ENCODE measurements at regions not wholly inside any gene's neighbourhood (a gene's known extent, or its start where the extent isn't known, plus 50 kb on each side); places are given as distances from the start of the nearest gene placed in this dataset.

GRCh38 chr2:155030296-155030695 is 331.8 kb downstream of the KCNJ3 start:
- Histone ChIP-seq H2AK9ac (replicated peaks; ENCODE audit: low read depth, low read length, poor library complexity) (no peak overlapping the region), H2BK15ac (ENCODE audit: low read depth, low read length) (no peak overlapping the region), H3K9me1 (ENCODE audit: insufficient read depth, low read length) (no peaks in the 10 kb centered on the region), H2AK5ac (ENCODE audit: low read depth, low read length) (no peak overlapping the region), H3K4me1 (ENCODE audit: control insufficient read depth, insufficient read depth, low read length) (no peaks in the 10 kb centered on the region), H3K36me3 (ENCODE audit: control insufficient read depth, insufficient read depth, low read length) (no peaks in the 10 kb centered on the region), H3K79me1 (ENCODE audit: low read depth in 1 of 2, low read length in 2 of 2) (no peaks in the 10 kb centered on the region), H3K23ac (ENCODE audit: low read depth, low read length) (no peak overlapping the region), H2BK120ac (ENCODE audit: low read depth, low read length) (no peak overlapping the region), H3K18ac (ENCODE audit: low read depth, low read length) (no peak overlapping the region), H3K9ac (ENCODE audit: low read depth, low read length) (no peak overlapping the region), H2BK20ac (ENCODE audit: low read depth, low read length) (no peak overlapping the region), H3K56ac (ENCODE audit: extremely low read depth, insufficient read depth, low read length) (no peak overlapping the region), H4K5ac (ENCODE audit: low read depth, low read length) (no peak overlapping the region), H4K20me1 (ENCODE audit: insufficient read depth, low read length) (no peaks in the 10 kb centered on the region), H3K14ac (replicated peaks; ENCODE audit: low read depth, low read length) (no peak overlapping the region), H3K27ac (ENCODE audit: insufficient read depth, low read length) (no peak overlapping the region), H3K9me3 (ENCODE audit: control insufficient read depth, insufficient read depth, low read length) (peaks cover 2% of the 10 kb centered on the region; the same call in 1 of the 2 replicates), H3K4me3 (ENCODE audit: insufficient read depth, low read depth, low read length) (no peak overlapping the region), H3K4me2 (ENCODE audit: low read depth, low read length) (no peak overlapping the region), H4K8ac (ENCODE audit: low read depth in 2 of 2, low read length in 2 of 2) (no peak overlapping the region), H3K4ac (ENCODE audit: low read depth, low read length) (no peak overlapping the region), H4K91ac (ENCODE audit: insufficient read depth, low read depth, low read length) (no peak overlapping the region), H3K27me3 (ENCODE audit: control insufficient read depth, insufficient read depth, low read length) (no peaks in the 10 kb centered on the region), H2AFZ (replicated peaks; ENCODE audit: low read length, poor library complexity) (no peak overlapping the region), H2BK5ac (ENCODE audit: low read depth, low read length, poor library complexity, severe bottlenecking) (no peak overlapping the region)
- ChIA-PET POLR2A (ENCODE audit: unreplicated experiment) (no interaction called here), CTCF (no interaction called here)
- dilution Hi-C loops (cut with HindIII; ENCODE audit: low sequenced_read_pairs, unreplicated experiment): no loop called here
- no peak for DNase-seq
- TF ChIP-seq USF2 (IDR thresholded peaks at IDR 0.05; ENCODE audit: low read depth, low read length) (no peak), FOS (IDR thresholded peaks at IDR 0.05; ENCODE audit: low read depth, low read length) (no peak), POLR2A (IDR thresholded peaks at IDR 0.05; ENCODE audit: low read depth, low read length) (no peak)
- in situ Hi-C loops (cut with MboI; ENCODE audit: low sequenced_read_pairs): no loop called here
- no TSS peak for BruUV-seq (replicated peaks)
- intact Hi-C loops (cut with micrococcal nuclease): loop anchor here (5.0 kb wide), 1 partner anchor 278 kb away; no protein-coding TSS in a partner anchor
- no peak for ATAC-seq (ENCODE audit: low read depth)

Data from IMR-90 (cell line).